Astrocyte (in vitro differentiated cells and primary cell): ENCODE measurements at regions not wholly inside any gene's neighbourhood (a gene's known extent, or its start where the extent isn't known, plus 50 kb on each side); places are given as distances from the start of the nearest gene placed in this dataset.

Experiments
- DNase-seq: peaks from one replicate; pipeline ENCODE4 v3.0.0-alpha.2; 2010; ENCODE audit warnings: low read depth
- FAIRE-seq: peaks from 2 replicates; lab custom pipeline; 2011; peaks lifted over from hg19 to GRCh38; lab: Jason Lieb, UNC
- H2AFZ ChIP-seq: 2 replicates; pipeline ENCODE4 v1.6.0; 2012; ENCODE audit warnings: low read depth, low read length, inconsistent platforms
- H3K27ac ChIP-seq: 2 replicates; pipeline ENCODE4 v1.5.1; 2011; ENCODE audit warnings: low read depth, low read length, inconsistent platforms
- H3K27me3 ChIP-seq: 2 replicates; pipeline ENCODE4 v1.6.0; 2011; ENCODE audit warnings: low read length, inconsistent platforms; ENCODE audit not compliant: insufficient read depth
- H3K36me3 ChIP-seq: 2 replicates; pipeline ENCODE4 v1.5.1; 2011; ENCODE audit warnings: low read length, inconsistent platforms; ENCODE audit not compliant: insufficient read depth
- H3K4me1 ChIP-seq: 2 replicates; pipeline ENCODE4 v1.5.1; 2011; ENCODE audit warnings: low read length, inconsistent platforms; ENCODE audit not compliant: insufficient read depth
- H3K4me2 ChIP-seq: 2 replicates; pipeline ENCODE4 v1.6.0; 2012; ENCODE audit warnings: low read length, inconsistent platforms
- H3K4me3 ChIP-seq: 2 replicates; pipeline ENCODE4 v1.5.1; 2011; ENCODE audit warnings: low read depth, mild to moderate bottlenecking, low read length, inconsistent platforms; ENCODE audit not compliant: insufficient read depth
- H3K79me2 ChIP-seq: 2 replicates; pipeline ENCODE4 v1.6.0; 2012; ENCODE audit warnings: mild to moderate bottlenecking, low read length, inconsistent platforms; ENCODE audit not compliant: insufficient read depth
- H3K9ac ChIP-seq: 2 replicates; pipeline ENCODE4 v1.6.0; 2012; ENCODE audit warnings: mild to moderate bottlenecking, low read length, inconsistent platforms
- H3K9me3 ChIP-seq: 2 replicates; pipeline ENCODE4 v1.5.1; 2012; ENCODE audit warnings: low read depth, mild to moderate bottlenecking, low read length, inconsistent platforms; ENCODE audit not compliant: insufficient read depth
- H4K20me1 ChIP-seq: 2 replicates; pipeline ENCODE4 v1.6.0; 2012; ENCODE audit warnings: low read length, inconsistent platforms; ENCODE audit not compliant: insufficient read depth
- H3K27ac Mint-ChIP-seq: one replicate; pipeline ENCODE4 v1.8.0; 2021; ENCODE audit warnings: mild to moderate bottlenecking, mixed read lengths; ENCODE audit not compliant: unreplicated experiment
- H3K27me3 Mint-ChIP-seq: one replicate; pipeline ENCODE4 v1.8.0; 2021; ENCODE audit warnings: low read depth, mixed read lengths; ENCODE audit not compliant: unreplicated experiment
- H3K36me3 Mint-ChIP-seq: one replicate; pipeline ENCODE4 v1.8.0; 2021; ENCODE audit warnings: low read depth, mixed read lengths; ENCODE audit not compliant: unreplicated experiment
- H3K4me1 Mint-ChIP-seq: one replicate; pipeline ENCODE4 v1.8.0; 2021; ENCODE audit warnings: low read depth, mixed read lengths; ENCODE audit not compliant: unreplicated experiment
- H3K4me3 Mint-ChIP-seq: one replicate; pipeline ENCODE4 v1.8.0; 2021; ENCODE audit warnings: mild to moderate bottlenecking, moderate library complexity, mixed read lengths; ENCODE audit not compliant: unreplicated experiment
- H3K9me3 Mint-ChIP-seq: one replicate; pipeline ENCODE4 v1.8.0; 2021; ENCODE audit warnings: mild to moderate bottlenecking, mixed read lengths; ENCODE audit not compliant: unreplicated experiment
- CTCF ChIP-seq: IDR thresholded peaks from 2 replicates; pipeline ENCODE4 v1.5.1; 2011; ENCODE audit warnings: low read depth, mild to moderate bottlenecking, inconsistent platforms, low read length, moderate library complexity; ENCODE audit not compliant: insufficient read depth
- EZH2 ChIP-seq: IDR thresholded peaks from 2 replicates; pipeline ENCODE4 v1.6.1; 2012; ENCODE audit warnings: mild to moderate bottlenecking, low read length, inconsistent platforms; ENCODE audit not compliant: insufficient read depth

- no peak overlapping the region for H3K4me3 ChIP-seq
- no peaks in the 10 kb centered on the region for H3K4me1 Mint-ChIP-seq
- no peak for FAIRE-seq
These were observed 354.9 kb upstream of the ASIC2 start for GRCh38 chr17:33647956-33648355.

GRCh38 chr17:33650304-33650703 lies 357.2 kb upstream of the ASIC2 start:
- Mint-ChIP-seq H3K36me3 (no peaks in the 10 kb centered on the region), H3K9me3 (no peaks in the 10 kb centered on the region), H3K27me3 (peaks cover 26% of the 10 kb centered on the region), H3K27ac (no peak overlapping the region), H3K4me1 (peaks cover 2% of the 10 kb centered on the region), H3K4me3 (no peak overlapping the region)
- Histone ChIP-seq H2AFZ (no peak overlapping the region), H3K27me3 (no peaks in the 10 kb centered on the region), H3K79me2 (no peaks in the 10 kb centered on the region), H3K4me2 (no peak overlapping the region), H3K27ac (no peak overlapping the region), H3K4me3 (no peak overlapping the region), H3K9ac (no peak overlapping the region), H4K20me1 (no peaks in the 10 kb centered on the region), H3K4me1 (no peaks in the 10 kb centered on the region), H3K9me3 (no peaks in the 10 kb centered on the region), H3K36me3 (no peaks in the 10 kb centered on the region)
- FAIRE-seq = no peak
- no peak for DNase-seq
- TF ChIP-seq CTCF (no peak), EZH2 (no peak)

More at GRCh38 chr17:33647956-33648355, 354.9 kb upstream of the ASIC2 start:
- H4K20me1 ChIP-seq = no peaks in the 10 kb centered on the region
- Mint-ChIP-seq H3K4me3 (peak overlapping the region; percentile 2), H3K36me3 (no peaks in the 10 kb centered on the region), H3K27me3 (peaks cover 28% of the 10 kb centered on the region), H3K9me3 (peaks cover 2% of the 10 kb centered on the region), H3K27ac (no peak overlapping the region)
- no peak overlapping the region for H3K27ac ChIP-seq
- no peaks in the 10 kb centered on the region for H3K27me3 ChIP-seq
- no peaks in the 10 kb centered on the region for H3K79me2 ChIP-seq
- no peak overlapping the region for H3K4me2 ChIP-seq
- no peak for TF ChIP-seq EZH2
- TF ChIP-seq CTCF = peak; percentile 6
- H3K9me3 ChIP-seq = no peaks in the 10 kb centered on the region
- no peaks in the 10 kb centered on the region for H3K4me1 ChIP-seq
- no peak overlapping the region for H2AFZ ChIP-seq
- DNase-seq = no peak
- H3K36me3 ChIP-seq = no peaks in the 10 kb centered on the region
- H3K9ac ChIP-seq = no peak overlapping the region

GRCh38 chr17:33651686-33652085 lies 358.6 kb upstream of the ASIC2 start:
- no peaks in the 10 kb centered on the region for H3K36me3 Mint-ChIP-seq
- no peak overlapping the region for H3K9ac ChIP-seq
- H2AFZ ChIP-seq = no peak overlapping the region
- H3K4me1 ChIP-seq = no peaks in the 10 kb centered on the region
- TF ChIP-seq CTCF (no peak), EZH2 (no peak)
- H4K20me1 ChIP-seq = no peaks in the 10 kb centered on the region
- no peaks in the 10 kb centered on the region for H3K36me3 ChIP-seq
- H3K79me2 ChIP-seq = no peaks in the 10 kb centered on the region
- FAIRE-seq = no peak
- H3K27ac Mint-ChIP-seq = no peak overlapping the region
- peaks cover 2% of the 10 kb centered on the region for H3K4me1 Mint-ChIP-seq
- no peak for DNase-seq
- H3K9me3 Mint-ChIP-seq = no peaks in the 10 kb centered on the region
- peaks cover 21% of the 10 kb centered on the region for H3K27me3 Mint-ChIP-seq
- no peaks in the 10 kb centered on the region for H3K9me3 ChIP-seq
- H3K27ac ChIP-seq = no peak overlapping the region
- no peaks in the 10 kb centered on the region for H3K27me3 ChIP-seq
- no peak overlapping the region for H3K4me3 Mint-ChIP-seq
- H3K4me2 ChIP-seq = no peak overlapping the region
- no peak overlapping the region for H3K4me3 ChIP-seq
